NCI-H1048 (cell line): ENCODE measurements at regions not wholly inside any gene's neighbourhood (a gene's known extent, or its start where the extent isn't known, plus 50 kb on each side); places are given as distances from the start of the nearest gene placed in this dataset.

Experiments
- DNase-seq: peaks from one replicate; lab custom pipeline; 2025; lab: John Stamatoyannopoulos, UW

DNA sequence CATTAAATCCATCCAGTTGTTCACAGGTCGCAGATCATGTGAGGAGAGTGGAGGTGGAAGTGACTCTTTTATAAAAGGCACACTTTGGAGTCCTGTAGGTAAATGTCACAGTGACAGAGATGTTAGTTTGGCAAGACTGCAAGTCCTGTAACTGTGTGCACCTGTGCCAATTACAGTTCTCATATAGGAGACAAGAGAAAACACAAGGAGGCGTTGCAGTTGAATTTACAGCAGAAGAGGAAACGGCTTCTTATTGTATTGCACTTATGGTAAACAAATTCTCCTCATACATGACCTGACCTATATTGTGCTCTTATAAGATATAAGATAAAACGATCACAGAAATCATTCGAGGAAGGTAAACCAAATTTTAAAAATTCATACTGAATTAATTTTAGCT is 732.8 kb upstream of the SLC10A2 start:
- DNase-seq = no peak

DNA sequence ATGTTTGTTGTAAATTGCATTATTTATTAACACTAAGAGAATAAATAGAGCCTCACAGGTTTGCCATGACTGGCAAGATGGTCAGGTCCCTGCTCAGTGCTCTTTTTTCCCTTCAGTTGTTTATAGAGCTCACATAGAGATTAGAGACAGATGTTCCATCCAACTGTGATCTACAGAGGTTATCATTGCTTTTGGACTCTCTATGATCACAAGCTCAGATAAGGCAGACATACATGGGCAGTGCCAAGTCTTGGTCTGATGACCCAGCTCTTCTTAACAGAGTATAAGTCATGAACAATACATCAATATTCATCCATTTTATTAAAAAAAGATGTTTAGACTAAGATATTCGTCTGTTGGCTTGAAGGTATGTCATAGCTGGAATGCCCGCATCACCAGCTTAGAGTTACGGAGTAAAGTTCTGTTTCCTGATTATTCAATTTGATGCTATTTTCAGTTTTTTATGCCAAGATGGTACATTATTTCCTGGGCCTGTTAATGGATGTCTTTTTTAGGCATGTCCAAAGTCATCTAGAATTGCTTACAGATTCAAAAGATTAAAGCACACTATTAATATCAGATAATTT is 729.8 kb upstream of the SLC10A2 start:
- DNase-seq = no peak

DNA sequence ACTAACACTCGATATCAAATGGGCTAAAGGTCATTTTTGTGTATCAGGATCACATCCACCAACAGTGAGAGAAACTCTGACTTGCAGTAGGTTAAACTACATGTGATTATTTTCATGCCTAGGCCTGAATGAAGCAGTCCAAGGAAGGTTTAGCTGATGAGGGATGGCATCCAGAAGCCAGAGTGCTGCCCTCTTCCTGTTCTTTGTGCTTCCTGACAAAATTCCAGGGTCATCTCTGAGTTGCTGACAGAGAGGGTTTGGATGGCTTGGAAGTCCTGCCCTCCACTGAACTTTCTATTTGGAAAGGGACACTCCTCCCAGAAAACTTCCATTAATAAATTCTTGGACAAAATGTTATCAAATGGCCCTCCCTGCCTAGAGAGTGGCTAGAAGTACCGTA is 728.3 kb upstream of the SLC10A2 start:
- DNase-seq = no peak

DNA sequence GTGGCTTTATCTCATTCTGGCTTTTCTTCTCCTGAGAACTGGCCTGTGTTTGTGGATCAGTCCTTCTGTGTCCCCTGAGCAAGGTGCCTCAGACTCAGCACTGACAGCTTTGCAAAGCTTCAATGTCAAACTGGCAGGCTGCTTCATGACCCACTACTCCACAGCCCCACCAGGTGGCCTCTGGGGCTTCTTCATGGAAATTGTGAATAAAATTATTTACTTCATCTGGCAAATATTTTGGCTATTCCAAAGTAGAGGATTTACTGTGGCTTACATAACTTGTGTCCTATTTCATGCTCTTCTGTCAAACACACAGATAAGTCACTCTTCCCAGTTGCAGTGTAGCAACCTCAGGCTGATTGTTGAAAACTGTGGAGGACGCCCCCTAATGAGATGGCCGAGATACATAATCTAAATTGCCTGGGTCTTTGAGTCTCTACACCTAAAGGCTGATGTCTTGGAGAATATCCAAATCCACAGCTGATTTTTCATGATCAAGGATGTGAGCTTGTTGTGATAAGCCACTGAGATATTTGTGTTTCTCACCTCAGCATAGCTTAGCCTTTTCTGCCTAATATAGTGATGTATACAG is 721.9 kb upstream of the SLC10A2 start:
- DNase-seq = no peak

DNA sequence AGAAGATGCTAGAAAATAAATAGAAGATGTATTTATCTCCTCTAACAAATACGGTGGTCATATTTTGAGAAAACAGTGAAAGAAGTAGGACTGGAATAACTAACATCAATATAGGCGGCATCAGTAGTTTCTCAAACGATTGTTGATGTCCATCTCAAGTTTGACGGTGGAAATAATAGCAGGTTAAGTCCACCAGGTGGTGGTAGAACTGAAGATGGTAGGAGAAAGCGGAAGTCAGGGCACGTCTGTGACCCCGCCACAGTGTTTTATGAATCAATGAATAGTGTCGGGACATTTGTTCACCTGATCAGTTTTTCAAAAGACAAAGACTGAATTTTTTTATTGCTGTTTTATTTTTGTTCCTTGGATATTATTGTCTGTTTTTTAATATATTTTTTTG is 706.4 kb upstream of the SLC10A2 start:
- DNase-seq = no peak

DNA sequence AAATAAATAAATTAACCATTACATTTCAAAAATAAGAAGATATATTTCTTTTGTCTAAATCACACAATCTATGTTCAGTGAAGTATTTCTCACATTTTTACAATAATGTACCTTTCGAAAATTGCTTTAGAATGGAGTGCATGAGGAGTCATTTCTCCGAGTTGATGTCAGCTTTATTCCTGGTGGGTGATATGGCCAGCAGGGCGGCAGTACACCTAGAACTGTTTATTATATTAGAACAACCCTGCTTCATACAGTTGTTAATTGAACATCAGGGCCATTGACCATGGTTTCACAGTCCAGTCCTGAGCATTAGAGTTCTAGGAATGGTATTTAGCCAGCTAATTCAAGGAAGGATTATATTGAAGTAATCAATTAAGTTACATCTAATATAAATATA is 696.3 kb upstream of the SLC10A2 start:
- DNase-seq = no peak

DNA sequence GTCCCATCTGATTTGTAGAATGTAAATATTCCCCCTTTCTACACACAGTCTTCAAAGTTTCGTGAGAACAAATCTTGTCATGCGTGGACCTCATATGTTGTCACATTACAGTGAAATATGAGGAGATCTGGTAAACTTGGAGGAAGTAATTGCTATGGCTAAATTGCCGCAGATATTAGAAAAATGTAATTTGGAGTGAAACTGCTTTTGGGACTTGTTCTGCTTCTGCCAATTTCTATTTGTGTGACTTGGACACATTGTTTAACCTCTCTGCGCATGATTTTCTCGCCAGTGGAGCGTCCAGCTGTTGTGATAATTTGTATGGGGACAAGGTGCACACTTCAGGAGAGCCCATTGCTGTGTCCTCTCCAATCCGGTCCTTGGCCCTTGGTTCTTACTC is 693.1 kb upstream of the SLC10A2 start:
- no peak for DNase-seq

DNA sequence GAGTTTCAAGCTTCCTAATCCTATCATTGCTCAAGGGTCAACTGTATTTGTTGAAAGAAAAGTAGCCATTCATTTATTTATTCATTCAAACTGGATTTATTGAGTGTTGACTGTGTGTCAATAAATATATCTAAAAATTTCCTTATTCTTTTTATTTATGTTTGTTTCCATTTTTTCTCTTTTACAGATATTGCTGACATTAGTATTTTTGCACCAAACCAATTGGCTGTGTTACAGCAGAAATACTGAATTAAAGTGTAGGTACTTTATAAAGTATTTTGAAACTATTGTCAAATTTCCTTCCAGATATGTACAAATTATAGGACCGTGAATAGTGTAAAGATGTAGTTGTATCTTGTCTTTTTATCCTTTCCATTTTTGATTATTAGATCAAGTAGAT is 692.0 kb upstream of the SLC10A2 start:
- DNase-seq = no peak

DNA sequence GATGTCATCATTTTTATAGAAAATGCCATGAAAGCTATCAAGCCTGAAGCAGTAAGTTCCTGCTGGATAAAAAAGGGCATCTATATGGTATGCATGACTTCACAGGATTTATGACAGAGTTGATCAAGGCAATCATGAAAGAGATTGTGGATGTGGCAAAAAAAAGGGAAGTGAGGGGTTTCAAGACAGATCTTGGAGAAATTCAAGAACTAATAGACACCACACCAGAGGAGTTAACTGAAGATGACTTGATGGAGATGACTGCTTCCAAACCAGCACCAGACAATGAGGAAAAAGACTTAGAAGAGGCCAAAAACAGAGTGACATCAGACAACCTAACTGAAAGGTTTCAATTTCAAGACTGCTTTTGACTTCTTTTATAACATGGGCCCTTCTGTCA is 691.1 kb upstream of the SLC10A2 start:
- no peak for DNase-seq

DNA sequence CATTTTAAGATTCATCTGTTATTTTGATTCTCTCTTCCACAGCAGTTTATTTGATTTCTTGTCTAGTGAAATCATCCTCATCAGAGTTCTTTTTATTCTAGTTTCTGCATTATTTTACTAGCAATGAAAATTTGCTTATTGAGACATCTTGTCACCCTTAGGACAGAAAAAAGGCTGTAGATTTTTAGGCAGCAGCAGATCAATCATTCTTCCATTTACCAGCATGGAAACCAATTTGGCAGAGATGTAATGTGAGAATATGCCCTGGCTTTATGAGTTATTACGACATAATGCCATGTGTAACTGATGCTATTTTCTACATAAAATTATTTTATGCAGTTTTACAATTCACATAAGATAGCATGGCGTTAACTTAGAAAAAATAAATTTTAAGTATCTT is 688.6 kb upstream of the SLC10A2 start:
- no peak for DNase-seq

DNA sequence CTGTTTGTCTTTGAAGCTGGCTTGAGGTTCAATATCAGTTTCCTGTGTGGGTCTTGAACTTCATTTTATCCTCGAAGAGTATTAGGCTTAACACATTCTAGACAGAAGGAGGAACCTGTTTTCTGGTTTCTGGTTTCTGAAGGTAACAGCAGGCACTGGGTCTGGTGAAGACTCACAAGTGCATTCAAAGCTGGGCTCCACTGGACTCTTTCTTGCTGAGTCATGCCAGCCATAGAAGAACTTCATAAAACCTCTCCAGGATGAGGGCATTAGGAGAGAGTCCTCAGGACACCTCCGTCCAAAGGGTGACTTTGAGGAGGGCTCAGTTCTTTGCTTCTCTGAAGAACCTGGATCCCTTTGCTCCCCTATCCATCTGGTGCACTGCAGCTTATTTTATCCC is 668.6 kb upstream of the SLC10A2 start:
- no peak for DNase-seq

DNA sequence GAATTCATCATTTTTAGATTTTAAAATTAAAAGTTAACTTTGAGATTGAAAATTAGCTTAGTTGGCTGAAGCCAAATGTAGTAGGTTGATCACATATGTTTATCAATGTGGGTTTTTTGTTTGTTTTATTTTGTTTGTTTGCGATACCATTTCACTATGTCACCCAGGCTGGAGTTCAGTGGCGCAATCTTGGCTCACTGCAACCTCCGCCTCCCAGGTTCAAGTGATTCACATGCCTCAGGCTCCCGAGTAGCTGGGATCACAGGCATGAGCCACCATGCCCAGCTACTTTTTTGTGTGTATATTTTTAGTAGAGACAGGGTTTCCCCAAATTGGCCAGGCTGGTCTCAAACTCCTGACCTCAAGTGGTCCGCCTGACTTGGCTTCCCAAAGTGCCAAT is 665.7 kb upstream of the SLC10A2 start:
- DNase-seq = no peak

DNA sequence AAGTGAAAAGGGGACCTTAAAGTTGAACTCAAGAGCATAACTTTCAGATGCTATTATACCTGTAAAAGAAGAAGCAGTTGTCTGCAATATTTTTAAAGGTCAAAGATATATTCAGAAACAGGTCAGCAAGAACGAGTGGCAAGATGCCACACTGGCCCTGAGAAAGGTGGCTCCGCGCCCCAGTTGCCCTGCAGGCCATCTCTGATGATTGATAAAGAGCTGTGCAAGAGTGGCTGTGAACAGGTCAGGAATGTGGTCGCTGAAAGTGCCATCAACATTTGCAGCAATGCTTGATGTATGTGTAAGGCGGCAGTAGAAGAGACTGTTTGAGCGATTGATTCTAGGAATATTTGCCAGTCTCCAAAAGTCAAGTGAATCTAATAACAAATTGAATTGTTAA is 664.2 kb upstream of the SLC10A2 start:
- no peak for DNase-seq

DNA sequence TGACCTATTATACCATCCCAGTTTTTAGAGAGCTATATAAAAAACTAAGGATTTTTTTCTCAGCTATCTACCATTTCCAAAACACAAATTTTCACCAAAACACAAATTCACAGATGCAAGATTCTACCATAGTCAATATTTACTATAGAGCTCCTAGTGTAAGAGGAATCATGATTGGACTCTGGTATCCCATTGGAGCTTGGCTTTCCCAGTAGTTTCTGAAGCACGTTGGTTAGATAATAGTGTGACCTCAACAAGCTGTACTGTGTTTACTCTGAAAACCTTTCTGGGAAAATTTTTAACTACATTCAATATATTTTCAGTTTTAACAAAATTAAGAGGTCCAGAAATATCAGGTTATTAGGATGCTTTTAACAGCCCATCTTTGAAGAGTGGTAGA is 660.6 kb upstream of the SLC10A2 start:
- DNase-seq = no peak

DNA sequence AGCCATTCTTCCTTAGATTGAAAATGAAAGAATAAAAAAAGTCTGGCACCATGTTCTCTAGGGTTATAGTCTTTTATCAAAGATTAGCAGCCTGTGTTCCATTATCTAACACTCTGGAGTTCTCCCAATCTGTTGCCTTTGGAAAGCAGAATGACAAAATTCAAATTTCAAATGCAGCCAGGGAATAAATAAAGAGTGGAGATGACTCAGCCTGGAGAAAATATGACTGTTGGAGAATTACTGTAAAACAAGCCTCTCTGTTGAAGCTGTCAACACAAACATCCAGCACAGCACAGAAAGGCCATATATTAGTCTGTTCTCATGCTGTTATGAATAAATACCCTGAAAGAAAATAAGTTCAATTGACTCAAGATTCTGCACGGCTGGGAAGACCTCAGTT is 650.5 kb upstream of the SLC10A2 start:
- no peak for DNase-seq

DNA sequence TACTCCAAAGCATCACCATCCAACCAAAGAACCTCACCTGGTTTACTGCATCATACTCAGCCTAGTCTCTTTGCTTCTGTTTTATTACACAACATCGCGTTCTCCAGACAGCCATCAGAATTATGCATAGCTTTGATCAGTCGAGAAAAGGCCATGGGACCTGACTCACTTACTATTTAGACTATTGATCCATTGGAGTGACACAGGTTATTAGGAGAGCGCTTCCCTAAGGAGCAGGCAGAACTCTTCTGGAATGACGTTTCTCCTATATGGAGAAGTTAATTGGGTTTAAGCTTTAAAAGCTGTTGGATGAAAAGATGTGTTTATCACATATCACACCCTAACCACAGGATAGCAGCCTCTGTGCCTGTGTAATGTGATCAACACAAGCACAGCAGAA is 649.1 kb upstream of the SLC10A2 start:
- DNase-seq = no peak

DNA sequence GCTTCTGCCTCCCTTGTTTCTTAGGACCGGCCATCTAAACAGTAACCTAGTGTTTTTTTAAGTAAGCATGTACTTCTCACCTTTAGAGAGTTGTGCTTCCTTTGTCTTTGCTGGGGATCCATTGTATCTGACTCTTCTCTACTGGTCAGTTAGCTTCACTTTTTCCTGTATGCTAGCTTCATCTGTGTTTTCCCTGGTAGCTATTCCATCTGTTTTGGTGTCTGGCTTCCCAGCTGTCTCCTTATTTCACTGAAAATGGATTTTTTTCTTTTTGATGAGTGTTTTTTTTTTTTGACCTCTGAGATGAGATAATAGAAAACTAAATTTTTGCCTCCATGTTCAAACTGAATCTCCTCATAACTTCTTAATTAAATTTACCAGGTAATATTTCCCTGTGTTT is 637.0 kb upstream of the SLC10A2 start:
- no peak for DNase-seq

DNA sequence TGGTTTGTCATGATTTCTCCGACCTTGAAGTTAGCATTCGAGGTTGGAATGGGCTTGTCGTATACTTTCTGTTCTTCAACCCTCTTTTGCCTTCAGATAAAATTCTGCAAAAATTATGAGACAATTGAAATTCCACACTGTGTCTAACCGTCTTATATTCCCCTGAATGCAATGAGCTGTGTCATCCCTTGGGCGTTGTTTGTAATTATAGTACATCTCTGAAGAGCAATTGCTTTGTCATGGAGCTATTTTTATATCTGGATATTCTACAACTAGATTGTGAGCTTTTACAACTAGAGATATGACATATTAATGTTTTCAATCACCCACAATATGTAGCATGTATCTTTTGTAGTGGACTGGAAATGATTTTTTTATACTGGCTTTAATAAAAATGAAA is 631.8 kb upstream of the SLC10A2 start:
- DNase-seq = no peak

DNA sequence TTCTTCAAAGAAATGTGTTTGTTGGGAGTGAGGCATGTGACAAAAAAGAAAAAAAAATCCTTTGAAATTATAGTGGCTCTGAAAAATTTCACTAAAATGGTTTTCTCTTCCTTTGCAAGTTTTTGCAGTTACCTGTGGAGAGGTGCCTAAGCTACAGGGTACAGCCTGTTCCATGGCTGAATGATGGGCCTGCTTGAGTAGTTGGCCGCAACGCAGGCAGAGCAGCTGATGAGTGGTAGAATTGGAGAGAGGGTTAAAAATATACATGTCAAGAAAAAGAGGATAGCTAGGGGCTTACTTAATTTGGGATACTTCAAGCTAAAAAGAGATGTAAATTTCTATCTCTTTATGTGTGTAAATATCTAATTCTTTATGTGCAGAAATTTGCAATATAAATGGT is 629.1 kb upstream of the SLC10A2 start:
- no peak for DNase-seq

DNA sequence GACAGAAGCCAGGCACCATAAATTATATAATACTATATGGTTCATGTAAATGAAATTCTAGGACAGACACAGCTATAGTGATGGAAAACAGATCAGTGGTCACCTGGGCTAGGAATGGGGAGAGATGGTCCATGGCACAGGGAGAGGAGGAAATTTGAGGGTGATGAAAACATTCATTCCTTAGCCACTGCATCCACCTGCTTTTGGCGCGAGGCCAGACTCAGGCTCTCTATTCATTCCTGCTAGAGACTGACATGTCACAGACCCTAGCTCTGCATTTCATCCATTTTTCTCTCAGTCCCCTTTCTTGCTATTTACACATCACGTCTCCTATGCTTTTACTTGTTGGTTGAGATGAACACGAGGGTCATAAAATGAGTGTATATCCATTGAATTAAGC is 628.3 kb upstream of the SLC10A2 start:
- DNase-seq = no peak

DNA sequence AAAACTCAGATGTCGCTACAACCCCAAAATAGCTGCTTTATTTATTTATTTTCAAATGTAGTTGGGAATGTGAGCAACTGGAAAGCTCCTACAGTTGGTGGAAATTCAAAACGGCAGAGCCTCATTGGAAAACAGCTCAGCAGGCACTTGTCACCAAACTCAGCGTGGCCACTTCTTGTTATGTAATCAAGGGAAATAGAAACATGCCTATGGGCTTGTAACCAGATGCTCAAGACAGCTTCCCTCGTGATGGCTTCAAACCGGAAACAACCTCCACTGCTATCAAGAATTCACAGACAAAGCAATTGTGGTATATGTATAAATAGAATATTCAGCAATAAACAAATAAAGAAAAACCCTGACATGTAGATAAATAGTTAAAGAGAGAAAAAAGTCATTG is 627.8 kb upstream of the SLC10A2 start:
- no peak for DNase-seq

DNA sequence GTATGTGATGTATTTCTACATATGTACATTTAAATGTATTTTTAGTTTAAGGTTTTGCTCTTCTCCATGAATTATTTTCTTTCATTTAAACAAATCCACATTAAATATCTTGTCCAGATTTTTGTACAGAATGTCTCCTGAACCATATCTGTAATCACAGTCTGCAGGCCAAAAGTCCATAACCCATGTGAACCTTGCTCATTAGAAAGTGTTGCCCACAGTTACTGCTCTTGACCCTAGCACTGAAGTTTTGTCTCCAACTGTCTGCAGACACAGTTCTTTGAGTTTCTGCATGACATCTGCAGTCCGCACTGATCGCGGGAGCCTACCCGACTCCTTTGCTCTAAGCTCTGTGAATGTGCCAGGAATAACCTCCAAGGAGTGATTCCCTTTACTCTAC is 626.2 kb upstream of the SLC10A2 start:
- no peak for DNase-seq

DNA sequence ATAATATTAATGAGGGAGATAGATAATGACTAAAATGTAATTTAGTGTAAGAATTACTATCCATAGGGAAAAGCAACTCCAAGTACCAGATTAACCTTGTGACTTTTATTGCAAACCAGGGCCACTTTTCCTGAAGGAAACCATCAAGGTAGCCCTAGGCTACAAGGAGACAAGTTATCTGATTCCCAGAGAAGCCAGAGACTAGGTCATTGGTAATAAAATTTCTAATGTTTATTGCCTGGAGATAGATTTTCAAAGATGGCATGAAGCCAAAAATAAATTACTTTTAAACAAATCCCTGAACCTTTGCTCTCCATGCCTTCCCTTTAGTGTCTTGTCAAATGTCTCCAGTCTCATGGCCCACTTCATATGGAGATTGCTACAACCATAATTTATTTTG is 610.1 kb upstream of the SLC10A2 start:
- DNase-seq = no peak

DNA sequence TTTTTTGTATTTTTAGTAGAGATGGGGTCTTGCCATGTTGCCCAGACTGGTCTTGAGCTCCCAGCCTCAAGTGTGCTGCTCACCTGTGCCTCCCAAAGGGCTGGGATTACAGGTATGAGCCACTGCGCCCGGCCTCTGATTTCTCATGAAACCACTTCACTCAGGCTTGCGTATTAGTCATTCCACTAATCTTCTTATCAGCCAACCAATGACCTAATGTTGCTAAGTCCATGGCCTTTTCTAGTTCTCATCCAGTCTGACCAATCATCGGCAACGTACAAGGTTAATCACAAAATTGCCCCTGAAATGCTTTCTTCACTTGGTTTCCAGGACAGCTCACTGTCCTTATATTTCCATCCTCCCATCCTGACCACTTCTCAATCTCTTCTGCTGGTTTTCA is 605.3 kb upstream of the SLC10A2 start:
- no peak for DNase-seq

DNA sequence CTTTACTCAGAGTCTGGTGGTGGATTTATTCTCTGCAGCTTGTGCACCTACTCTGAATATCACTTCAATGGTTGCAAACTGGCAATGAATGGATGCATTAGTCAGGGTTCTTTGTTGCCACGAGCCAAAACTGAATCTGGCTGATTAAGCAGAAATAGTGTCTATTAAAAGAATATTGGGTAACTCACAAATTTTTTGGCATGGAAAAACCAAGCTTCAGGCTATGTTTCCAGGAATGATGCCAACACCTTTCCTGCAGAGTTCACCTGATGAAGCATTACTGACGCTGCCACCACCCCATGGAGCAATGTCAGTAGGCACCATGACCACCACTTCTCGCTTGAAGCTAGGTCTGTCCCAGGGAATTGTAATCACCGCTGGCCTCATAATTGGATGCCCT is 597.8 kb upstream of the SLC10A2 start:
- no peak for DNase-seq
